ENCODE measurements at regions not wholly inside any gene's neighbourhood (a gene's known extent, or its start where the extent isn't known, plus 50 kb on each side); places are given as distances from the start of the nearest gene placed in this dataset.

DNA sequence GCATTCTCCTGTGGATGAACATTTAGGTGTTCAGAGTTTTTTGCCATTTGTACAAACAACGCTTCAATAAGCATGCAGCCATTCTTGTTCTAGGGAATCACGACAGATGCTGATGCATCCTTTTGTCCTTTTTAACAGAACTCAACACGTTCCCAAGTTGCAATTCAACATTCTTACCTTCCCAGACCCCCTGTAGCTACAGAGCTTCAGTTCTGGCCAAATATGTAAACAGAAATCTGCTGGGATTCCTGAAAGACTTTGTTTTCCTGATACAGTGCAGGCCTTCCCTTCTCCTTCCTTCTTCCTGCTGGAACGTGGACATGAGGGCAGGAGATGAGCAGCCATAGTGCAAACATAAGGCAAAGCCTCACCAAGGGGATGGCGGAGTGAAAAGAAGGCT is 59.1 kb upstream of the SPATA12 start:
- ChIA-PET POLR2A (no interaction called here), CTCF (no interaction called here)
- 73% methylated on average over 5 of the region's 5 CpGs for WGBS (ENCODE audit: missing lambda C conversion rate)
- DNase-seq (ENCODE audit: low read depth in 1 of 2, low spot score in 1 of 2) = no peak
- TF ChIP-seq NR3C1 (IDR thresholded peaks at IDR 0.05) = no peak
- no peak for TF ChIP-seq FOSB (CRISPR knock-in tag; IDR thresholded peaks at IDR 0.05)
- TF ChIP-seq GATA3 (IDR thresholded peaks at IDR 0.05; ENCODE audit: borderline replicate concordance) = no peak
- TF ChIP-seq HEYL (CRISPR knock-in tag; IDR thresholded peaks at IDR 0.05) = no peak
- no peak for TF ChIP-seq HOXB13 (CRISPR knock-in tag; IDR thresholded peaks at IDR 0.05; ENCODE audit: low read depth)
- no peak for TF ChIP-seq JUN (IDR thresholded peaks at IDR 0.05)
- TF ChIP-seq NFE2L2 (conservative IDR thresholded peaks at IDR 0.05; ENCODE audit: low read length) = no peak
- TF ChIP-seq ZNF302 (CRISPR knock-in tag; IDR thresholded peaks at IDR 0.05) = no peak
- TF ChIP-seq NPAS2 (CRISPR knock-in tag; IDR thresholded peaks at IDR 0.05; ENCODE audit: borderline replicate concordance) = no peak
- TF ChIP-seq PHF8 (IDR thresholded peaks at IDR 0.05; ENCODE audit: borderline replicate concordance, low read depth) = no peak
- no peak for TF ChIP-seq CEBPB (IDR thresholded peaks at IDR 0.05)
- FAIRE-seq = no peak
- Histone ChIP-seq H3K27ac (no peak overlapping the region), H3K4me2 (no peak overlapping the region), H3K4me3 (no peak overlapping the region), H3K9me3 (no peaks in the 10 kb centered on the region), H3K4me1 (peaks cover 14% of the 10 kb centered on the region; the same call in 2 of the 3 replicates)
- ATAC-seq = no peak

GRCh38 chr3:57000012-57000411 is 60.5 kb upstream of the SPATA12 start:
- Histone ChIP-seq H3K9me3 (no peaks in the 10 kb centered on the region), H3K4me2 (no peak overlapping the region), H3K4me1 (peaks cover 14% of the 10 kb centered on the region; the same call in 2 of the 3 replicates), H3K4me3 (no peak overlapping the region), H3K27ac (no peak overlapping the region)
- ATAC-seq = no peak
- TF ChIP-seq NPAS2 (CRISPR knock-in tag; IDR thresholded peaks at IDR 0.05; ENCODE audit: borderline replicate concordance) (no peak), NFE2L2 (conservative IDR thresholded peaks at IDR 0.05; ENCODE audit: low read length) (no peak), GATA3 (IDR thresholded peaks at IDR 0.05; ENCODE audit: borderline replicate concordance) (no peak)
- TF ChIP-seq, protein P1, sequence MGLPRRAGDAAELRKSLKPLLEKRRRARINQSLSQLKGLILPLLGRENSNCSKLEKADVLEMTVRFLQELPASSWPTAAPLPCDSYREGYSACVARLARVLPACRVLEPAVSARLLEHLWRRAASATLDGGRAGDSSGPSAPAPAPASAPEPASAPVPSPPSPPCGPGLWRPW (IDR thresholded peaks at IDR 0.05) = no peak
- FAIRE-seq = no peak
- DNase-seq (ENCODE audit: low read depth in 1 of 2, low spot score in 1 of 2) = no peak
- 82% methylated on average over 4 of the region's 4 CpGs for WGBS (ENCODE audit: missing lambda C conversion rate)
- ChIA-PET POLR2A (no interaction called here), CTCF (interaction anchor here (4.3 kb wide), 1 partner anchor 12 kb away, joined by 28 read pairs; no protein-coding TSS in a partner anchor)

DNA sequence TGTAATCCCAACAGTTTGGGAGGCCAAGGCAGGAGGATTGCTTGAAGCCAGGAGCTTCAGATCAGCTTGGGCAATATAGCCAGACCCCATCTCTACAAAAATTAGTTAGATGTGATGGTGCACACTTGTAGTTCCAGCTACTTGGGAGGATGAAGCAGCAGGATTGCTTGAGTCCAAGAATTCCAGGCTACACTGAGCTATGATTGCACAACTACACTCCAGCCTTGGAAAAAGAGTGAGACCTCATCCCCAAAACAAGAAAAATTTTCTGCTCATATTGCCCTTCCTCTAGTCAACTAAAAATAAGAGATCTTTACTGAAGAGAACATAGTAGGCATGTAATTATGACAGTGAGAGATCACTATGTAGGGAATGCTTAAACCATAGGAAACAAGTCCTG is 60.9 kb upstream of the SPATA12 start:
- Histone ChIP-seq H3K4me2 (no peak overlapping the region), H3K4me3 (no peak overlapping the region), H3K27ac (no peak overlapping the region), H3K4me1 (peaks cover 14% of the 10 kb centered on the region; the same call in 2 of the 3 replicates), H3K9me3 (no peaks in the 10 kb centered on the region)
- TF ChIP-seq JUN (IDR thresholded peaks at IDR 0.05) = no peak
- peak in 1 of 2 experiments; percentile 23; a peak in 1 of 4 replicates for TF ChIP-seq CEBPB (IDR thresholded peaks at IDR 0.05)
- POLR2A ChIA-PET = no interaction called here
- ATAC-seq (no peak), DNase-seq (ENCODE audit: low read depth in 1 of 2, low spot score in 1 of 2) (no peak), FAIRE-seq (no peak)
- CTCF ChIA-PET = interaction anchor here (1.5 to 4.3 kb wide), 3 partner anchors 11 to 297 kb away, joined by 4 to 28 read pairs (median 5); no protein-coding TSS in a partner anchor

DNA sequence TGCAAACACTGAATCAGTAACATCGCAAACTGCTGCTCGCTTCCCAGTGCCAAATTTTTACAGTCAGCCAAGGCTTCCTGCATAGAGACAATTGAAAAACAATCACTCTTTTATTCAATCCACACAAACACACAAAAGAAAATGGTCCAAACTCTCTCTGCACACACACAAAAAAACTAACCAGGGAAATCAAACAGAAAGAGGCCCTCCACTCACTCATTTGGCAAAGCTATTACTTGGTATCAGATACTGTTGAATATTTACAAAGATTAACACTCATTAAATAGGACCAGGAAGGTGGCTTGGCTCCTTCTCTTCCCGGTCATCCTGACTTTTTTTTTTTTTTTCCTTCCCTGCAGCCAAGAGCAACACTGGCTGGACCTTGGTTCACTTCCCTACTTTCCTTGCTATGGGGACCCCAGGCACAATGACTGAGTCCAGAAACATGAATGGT is 62.4 kb upstream of the SPATA12 start:
- peaks cover 14% of the 10 kb centered on the region; the same call in 2 of the 3 replicates for H3K4me1 ChIP-seq
- DNase-seq (ENCODE audit: low read depth in 1 of 2, low spot score in 1 of 2) (no peak), ATAC-seq (no peak), FAIRE-seq (no peak)
- CTCF ChIA-PET = interaction anchor here (0.6 to 4.3 kb wide), 9 partner anchors 10 to 296 kb away, joined by 3 to 28 read pairs (median 4); no protein-coding TSS in a partner anchor
- no peak overlapping the region for H3K4me3 ChIP-seq
- POLR2A ChIA-PET = interaction anchor here (0.7 to 1.0 kb wide), 2 partner anchors 73 to 1709 kb away, joined by 3 to 5 read pairs; no protein-coding TSS in a partner anchor
- H3K9me3 ChIP-seq = no peaks in the 10 kb centered on the region
- 0 out of 6 replicates have a peak overlapping the region, but pooled peaks of 1 of the 2 experiments have one; percentile 6 for H3K27ac ChIP-seq
- H3K4me2 ChIP-seq = no peak overlapping the region
- no peak for TF ChIP-seq TP53 (CRISPR knock-in tag; IDR thresholded peaks at IDR 0.05)
- TF ChIP-seq RAD21 (conservative IDR thresholded peaks at IDR 0.05 in 1 of 2, IDR thresholded peaks at IDR 0.05 in 1 of 2) = no peak
- TF ChIP-seq, protein P1 (IDR thresholded peaks at IDR 0.05) = no peak
- no peak for TF ChIP-seq MAZ (IDR thresholded peaks at IDR 0.05; ENCODE audit: borderline replicate concordance, low read depth, low read length)
- TF ChIP-seq CHD2 (IDR thresholded peaks at IDR 0.05; ENCODE audit: low read length, partially characterized antibody) = no peak
- no peak for TF ChIP-seq REST (IDR thresholded peaks at IDR 0.05)
- no peak for TF ChIP-seq HOXB13 (CRISPR knock-in tag; IDR thresholded peaks at IDR 0.05; ENCODE audit: low read depth)
- no peak for TF ChIP-seq FOSB (CRISPR knock-in tag; IDR thresholded peaks at IDR 0.05)
- no peak for TF ChIP-seq BHLHE40 (IDR thresholded peaks at IDR 0.05; ENCODE audit: low read depth, low read length)
- no peak for TF ChIP-seq KDM1A (IDR thresholded peaks at IDR 0.05; ENCODE audit: low read depth)
- TF ChIP-seq PBX3 (IDR thresholded peaks at IDR 0.05) = no peak
- no peak for TF ChIP-seq ZC3H11A (IDR thresholded peaks at IDR 0.05)
- TF ChIP-seq CBX2 (IDR thresholded peaks at IDR 0.05; ENCODE audit: borderline replicate concordance, low read depth) = no peak
- no peak for TF ChIP-seq JUNB (IDR thresholded peaks at IDR 0.05)
- TF ChIP-seq JUN (IDR thresholded peaks at IDR 0.05) = no peak
- TF ChIP-seq HOXB5 (CRISPR knock-in tag; IDR thresholded peaks at IDR 0.05) = no peak
- TF ChIP-seq GATA3 (IDR thresholded peaks at IDR 0.05; ENCODE audit: borderline replicate concordance) = no peak
- TF ChIP-seq NFE2L2 (conservative IDR thresholded peaks at IDR 0.05; ENCODE audit: low read length) = no peak
- TF ChIP-seq MAFK (IDR thresholded peaks at IDR 0.05; ENCODE audit: partially characterized antibody) = no peak
- WGBS (ENCODE audit: missing lambda C conversion rate) = 59% methylated on average over 3 of the region's 3 CpGs
